SK-N-MC (cell line): ENCODE measurements at regions not wholly inside any gene's neighbourhood (a gene's known extent, or its start where the extent isn't known, plus 50 kb on each side); places are given as distances from the start of the nearest gene placed in this dataset.
"Not testable (repeated sequence)": the region's sequence is repeated elsewhere in the genome, so short reads cannot be mapped to it uniquely, and the experiment has no call there.

Experiments
- DNase-seq: peaks from one replicate; pipeline ENCODE4 v3.0.0-alpha.2; 2011; ENCODE audit warnings: low read depth, low spot score
- H3K27ac ChIP-seq: fragments of 200-600 bp; sonication (generic); 2 replicates; pipeline ENCODE4 v1.5.1; 2016; ENCODE audit warnings: mixed run types
- H3K36me3 ChIP-seq: fragments of 200-600 bp; sonication (generic); 2 replicates; pipeline ENCODE4 v1.6.1; 2017; ENCODE audit warnings: antibody characterized with exemption, low read length, mixed read lengths; ENCODE audit not compliant: insufficient read depth
- H3K4me3 ChIP-seq: fragments of 200-600 bp; sonication (generic); 2 replicates; pipeline ENCODE4 v1.5.1; 2016
- H3K9ac ChIP-seq: fragments of 200-600 bp; sonication (generic); 2 replicates; pipeline ENCODE4 v1.8.0; 2017; ENCODE audit warnings: mixed run types, mixed read lengths; ENCODE audit not compliant: insufficient read length
- H3K9me3 ChIP-seq: fragments of 200-600 bp; sonication (generic); 2 replicates; pipeline ENCODE4 v1.6.1; 2017; ENCODE audit warnings: low read depth, mild to moderate bottlenecking, antibody characterized with exemption, low read length, moderate library complexity, mixed read lengths
- EZH2 ChIP-seq: fragments of 200-600 bp; sonication (generic); IDR thresholded peaks from one replicate; pipeline ENCODE4 v1.6.1; 2017; ENCODE audit warnings: antibody characterized with exemption
- FOXP2 ChIP-seq: optimal IDR thresholded peaks from 2 replicates; pipeline ENCODE3; 2011; ENCODE audit warnings: mild to moderate bottlenecking, moderate library complexity; ENCODE audit not compliant: insufficient read depth; ENCODE audit errors: extremely low read length, control extremely low read depth
- POLR2AphosphoS5 ChIP-seq: IDR thresholded peaks from 2 replicates; pipeline ENCODE4 v1.6.1; 2012; ENCODE audit warnings: mild to moderate bottlenecking, low read depth, low read length, borderline replicate concordance

GRCh38 chr1:147050654-147051053, 112.5 kb downstream of the NBPF12 start:
- TF ChIP-seq EZH2, result no peak
- TF ChIP-seq POLR2AphosphoS5, result no peak
- no peak for TF ChIP-seq FOXP2
- no peaks in the 10 kb centered on the region for H3K36me3 ChIP-seq
- H3K4me3 ChIP-seq, result no peak overlapping the region
- H3K9ac ChIP-seq, result no peak overlapping the region
- DNase-seq, result no peak
- H3K27ac ChIP-seq, result no peak overlapping the region
- H3K9me3 ChIP-seq, result no peaks in the 10 kb centered on the region

GRCh38 chr1:147046863-147047394, 108.8 kb downstream of the NBPF12 start:
- not testable (repeated sequence) for H3K9me3 ChIP-seq, H3K36me3 ChIP-seq, H3K9ac ChIP-seq, H3K27ac ChIP-seq, H3K4me3 ChIP-seq, DNase-seq

GRCh38 chr1:147046189-147046862, 108.2 kb downstream of the NBPF12 start:
- Histone ChIP-seq H3K4me3 (no peak overlapping the region), H3K36me3 (no peaks in the 10 kb centered on the region), H3K9ac (no peak overlapping the region), H3K27ac (no peak overlapping the region), H3K9me3 (no peaks in the 10 kb centered on the region)
- TF ChIP-seq FOXP2 (no peak), EZH2 (no peak), POLR2AphosphoS5 (no peak)
- DNase-seq, result no peak
